ENCODE measurements at regions not wholly inside any gene's neighbourhood (a gene's known extent, or its start where the extent isn't known, plus 50 kb on each side); places are given as distances from the start of the nearest gene placed in this dataset.
"Not testable (repeated sequence)": the region's sequence is repeated elsewhere in the genome, so short reads cannot be mapped to it uniquely, and the experiment has no call there.

- H3K36me3 Mint-ChIP-seq: peaks cover 8% of the 10 kb centered on the region
- peaks cover 4% of the 10 kb centered on the region for H3K9me3 Mint-ChIP-seq
- ATAC-seq (ENCODE audit: low read depth) (no peak), DNase-seq (ENCODE audit: low spot score in 2 of 2) (no peak)
- no peak overlapping the region for H3K4me3 Mint-ChIP-seq
- H3K27ac Mint-ChIP-seq: no peak overlapping the region
- peaks cover 9% of the 10 kb centered on the region for H3K4me1 Mint-ChIP-seq
- no peaks in the 10 kb centered on the region for H3K27me3 Mint-ChIP-seq
Observed at GRCh38 chr12:24349051-24349799, 399.8 kb upstream of the SOX5 start.

DNA sequence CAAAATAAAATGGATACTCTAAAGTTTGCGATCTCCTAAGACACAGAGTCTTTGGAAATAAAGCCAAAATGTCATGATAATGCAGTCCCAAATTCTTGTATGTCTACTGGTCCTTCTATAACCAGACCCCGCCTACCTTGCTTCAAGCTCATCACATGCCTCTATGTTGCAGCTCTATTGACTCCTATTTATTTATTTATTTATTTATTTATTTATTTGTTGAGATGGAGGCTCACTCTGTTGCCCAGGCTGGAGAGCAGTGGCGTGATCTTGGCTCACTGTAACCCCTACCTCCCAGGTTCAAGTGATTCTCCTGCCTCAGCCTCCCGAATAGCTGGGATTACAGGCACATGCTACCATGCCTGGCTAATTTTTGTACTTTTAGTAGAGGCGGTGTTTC, 398.7 kb upstream of the SOX5 start:
- not testable (repeated sequence) for H3K27ac Mint-ChIP-seq; ATAC-seq (ENCODE audit: low read depth); H3K9me3 Mint-ChIP-seq; H3K27me3 Mint-ChIP-seq; H3K4me1 Mint-ChIP-seq; H3K36me3 Mint-ChIP-seq; H3K4me3 Mint-ChIP-seq; DNase-seq (ENCODE audit: low spot score in 2 of 2)

DNA sequence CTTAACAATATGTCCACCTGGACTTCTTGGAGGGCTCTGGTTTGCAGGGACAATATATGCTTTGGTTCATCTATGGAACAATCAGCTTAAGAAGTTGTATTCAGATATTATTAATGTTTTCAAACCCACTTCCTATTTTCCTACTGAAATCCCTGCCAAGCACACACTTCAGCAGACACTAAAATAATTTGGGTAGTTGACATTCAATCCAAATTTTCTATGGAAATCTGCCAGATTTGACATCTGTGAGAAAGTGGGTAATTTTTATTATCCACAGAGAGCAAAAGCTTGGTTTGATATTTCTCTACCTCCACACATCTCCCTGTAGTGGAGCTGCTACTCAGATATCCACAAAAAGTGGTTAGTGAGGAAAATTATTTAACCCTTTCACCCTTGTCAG, 378.8 kb upstream of the SOX5 start:
- Mint-ChIP-seq H3K9me3 (no peaks in the 10 kb centered on the region), H3K36me3 (no peaks in the 10 kb centered on the region), H3K27ac (no peak overlapping the region), H3K4me3 (no peak overlapping the region), H3K27me3 (no peaks in the 10 kb centered on the region), H3K4me1 (peaks cover 2% of the 10 kb centered on the region)
- no peak for DNase-seq (ENCODE audit: low spot score in 2 of 2)
- ATAC-seq (ENCODE audit: low read depth): no peak

GRCh38 chr12:24325331-24325730, 375.9 kb upstream of the SOX5 start:
- Mint-ChIP-seq H3K4me3 (no peak overlapping the region), H3K27ac (no peak overlapping the region), H3K36me3 (no peaks in the 10 kb centered on the region), H3K4me1 (no peaks in the 10 kb centered on the region), H3K27me3 (no peaks in the 10 kb centered on the region), H3K9me3 (no peaks in the 10 kb centered on the region)
- no peak for ATAC-seq (ENCODE audit: low read depth)
- DNase-seq (ENCODE audit: low spot score in 2 of 2): no peak

DNA sequence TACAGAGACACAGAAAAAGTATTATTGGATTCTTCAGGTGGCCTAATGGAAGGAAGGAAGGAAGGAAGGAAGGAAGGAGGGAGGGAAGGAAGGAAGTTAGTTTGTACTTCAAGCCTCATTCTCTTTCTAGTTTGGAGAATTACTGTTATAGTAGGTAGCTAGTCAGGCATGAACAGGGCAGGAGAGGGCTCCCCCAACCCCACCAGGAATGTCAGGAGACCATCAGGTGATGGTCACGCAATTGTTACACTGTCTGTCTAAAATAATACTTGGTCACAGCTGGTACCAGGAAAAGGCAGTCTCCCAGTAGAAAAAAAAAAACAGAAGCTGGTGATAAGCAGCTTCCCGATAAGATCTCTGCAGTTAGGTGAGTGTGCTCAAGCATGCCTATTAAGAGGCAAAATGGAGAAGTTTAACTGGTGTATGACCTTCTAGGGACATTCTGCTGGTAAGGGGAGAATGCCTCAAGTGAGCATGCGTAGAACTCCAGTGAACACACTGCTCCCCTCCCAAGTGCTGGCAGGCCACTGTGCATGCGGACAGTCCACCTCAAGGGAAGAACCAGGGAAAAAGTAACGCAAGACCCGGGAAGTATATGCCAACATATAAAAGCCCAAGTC, 358.4 kb upstream of the SOX5 start:
- ATAC-seq (ENCODE audit: low read depth) (peak; percentile 63), DNase-seq (ENCODE audit: low spot score in 2 of 2) (no peak)
- H3K4me3 Mint-ChIP-seq: no peak overlapping the region
- H3K4me1 Mint-ChIP-seq: peaks cover 9% of the 10 kb centered on the region
- H3K9me3 Mint-ChIP-seq: peaks cover 1% of the 10 kb centered on the region
- H3K36me3 Mint-ChIP-seq: no peaks in the 10 kb centered on the region
- H3K27ac Mint-ChIP-seq: no peak overlapping the region
- no peaks in the 10 kb centered on the region for H3K27me3 Mint-ChIP-seq

GRCh38 chr12:24307153-24307552, 357.7 kb upstream of the SOX5 start:
- Mint-ChIP-seq H3K9me3 (peaks cover 1% of the 10 kb centered on the region), H3K36me3 (no peaks in the 10 kb centered on the region), H3K27ac (peak overlapping the region; percentile 25), H3K4me3 (no peak overlapping the region), H3K4me1 (peaks cover 9% of the 10 kb centered on the region), H3K27me3 (no peaks in the 10 kb centered on the region)
- DNase-seq (ENCODE audit: low spot score in 2 of 2) (no peak), ATAC-seq (ENCODE audit: low read depth) (no peak)

- no peaks in the 10 kb centered on the region for H3K36me3 Mint-ChIP-seq
Observed at GRCh38 chr12:24306001-24306400, 356.5 kb upstream of the SOX5 start.

GRCh38 chr12:24304285-24304684, 354.8 kb upstream of the SOX5 start:
- Mint-ChIP-seq H3K36me3 (no peaks in the 10 kb centered on the region), H3K4me1 (peaks cover 9% of the 10 kb centered on the region)
- DNase-seq (ENCODE audit: low spot score in 2 of 2): no peak

More at GRCh38 chr12:24306001-24306400, 356.5 kb upstream of the SOX5 start:
- Mint-ChIP-seq H3K4me1 (peaks cover 9% of the 10 kb centered on the region), H3K4me3 (no peak overlapping the region), H3K27me3 (no peaks in the 10 kb centered on the region), H3K9me3 (peaks cover 1% of the 10 kb centered on the region), H3K27ac (no peak overlapping the region)
- ATAC-seq (ENCODE audit: low read depth): no peak
- no peak for DNase-seq (ENCODE audit: low spot score in 2 of 2)

DNA sequence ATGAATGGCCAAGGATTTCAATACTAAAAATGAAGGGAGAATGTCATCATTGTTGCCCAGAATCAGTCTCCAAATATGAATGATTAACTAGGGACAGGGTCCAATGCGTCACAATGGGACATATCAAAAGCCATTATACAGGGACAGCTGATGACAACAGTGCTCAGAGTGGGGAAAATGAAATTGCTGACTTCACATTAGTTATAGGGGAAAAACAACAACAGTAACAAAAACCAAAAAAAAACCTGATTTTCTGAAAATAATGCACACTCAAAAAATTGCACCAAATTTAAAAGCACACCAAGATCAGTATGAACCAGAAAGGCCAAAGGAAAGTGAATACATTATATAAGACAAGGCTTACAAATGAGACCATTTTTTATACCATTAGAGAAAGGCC, 353.2 kb upstream of the SOX5 start:
- Mint-ChIP-seq H3K4me1 (peaks cover 3% of the 10 kb centered on the region), H3K27ac (no peak overlapping the region), H3K27me3 (no peaks in the 10 kb centered on the region), H3K9me3 (peaks cover 1% of the 10 kb centered on the region), H3K4me3 (no peak overlapping the region), H3K36me3 (no peaks in the 10 kb centered on the region)
- ATAC-seq (ENCODE audit: low read depth) (no peak), DNase-seq (ENCODE audit: low spot score in 2 of 2) (no peak)

More at GRCh38 chr12:24304285-24304684, 354.8 kb upstream of the SOX5 start:
- H3K9me3 Mint-ChIP-seq: peaks cover 1% of the 10 kb centered on the region
- H3K4me3 Mint-ChIP-seq: no peak overlapping the region
- H3K27ac Mint-ChIP-seq: no peak overlapping the region
- ATAC-seq (ENCODE audit: low read depth): no peak
- H3K27me3 Mint-ChIP-seq: no peaks in the 10 kb centered on the region

- no peaks in the 10 kb centered on the region for H3K9me3 Mint-ChIP-seq
- no peaks in the 10 kb centered on the region for H3K27me3 Mint-ChIP-seq
Observed at GRCh38 chr12:24297516-24297915, 348.0 kb upstream of the SOX5 start.

DNA sequence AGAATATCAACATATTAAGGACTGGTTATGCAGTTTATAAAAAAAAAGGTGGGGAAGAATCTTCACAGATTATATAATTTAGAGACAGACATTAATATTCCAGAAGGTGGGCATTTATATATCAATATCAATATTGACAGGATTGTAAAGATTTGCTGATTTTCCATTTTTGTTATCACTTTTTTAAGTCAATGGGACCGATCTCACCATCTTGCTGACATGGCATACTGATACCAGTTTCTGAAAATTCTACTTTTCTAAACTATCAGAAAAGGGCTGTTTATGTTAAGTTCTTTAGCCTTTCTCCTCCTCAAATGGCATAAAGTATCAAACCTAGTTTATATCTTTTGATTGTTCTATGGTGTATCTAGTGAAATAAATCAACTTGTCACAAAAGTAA, 344.1 kb upstream of the SOX5 start:
- no peak overlapping the region for H3K27ac Mint-ChIP-seq
- no peaks in the 10 kb centered on the region for H3K36me3 Mint-ChIP-seq
- H3K4me1 Mint-ChIP-seq: no peaks in the 10 kb centered on the region
- H3K27me3 Mint-ChIP-seq: no peaks in the 10 kb centered on the region
- no peak overlapping the region for H3K4me3 Mint-ChIP-seq
- no peaks in the 10 kb centered on the region for H3K9me3 Mint-ChIP-seq
- no peak for ATAC-seq (ENCODE audit: low read depth)
- DNase-seq (ENCODE audit: low spot score in 2 of 2): no peak

More at GRCh38 chr12:24297516-24297915, 348.0 kb upstream of the SOX5 start:
- Mint-ChIP-seq H3K4me1 (no peaks in the 10 kb centered on the region), H3K4me3 (no peak overlapping the region), H3K27ac (no peak overlapping the region), H3K36me3 (no peaks in the 10 kb centered on the region)
- DNase-seq (ENCODE audit: low spot score in 2 of 2): no peak
- no peak for ATAC-seq (ENCODE audit: low read depth)

- H3K9me3 Mint-ChIP-seq: no peaks in the 10 kb centered on the region
- H3K36me3 Mint-ChIP-seq: no peaks in the 10 kb centered on the region
- H3K27ac Mint-ChIP-seq: no peak overlapping the region
- DNase-seq (ENCODE audit: low spot score in 2 of 2) (no peak), ATAC-seq (ENCODE audit: low read depth) (no peak)
- H3K4me1 Mint-ChIP-seq: peaks cover 3% of the 10 kb centered on the region
- no peaks in the 10 kb centered on the region for H3K27me3 Mint-ChIP-seq
- no peak overlapping the region for H3K4me3 Mint-ChIP-seq
Observed at GRCh38 chr12:24287963-24288362, 338.5 kb upstream of the SOX5 start.

GRCh38 chr12:24285448-24285847, 336.0 kb upstream of the SOX5 start:
- Mint-ChIP-seq H3K4me3 (no peak overlapping the region), H3K27me3 (no peaks in the 10 kb centered on the region), H3K9me3 (no peaks in the 10 kb centered on the region), H3K36me3 (no peaks in the 10 kb centered on the region), H3K4me1 (peaks cover 5% of the 10 kb centered on the region), H3K27ac (no peak overlapping the region)
- no peak for DNase-seq (ENCODE audit: low spot score in 2 of 2)
- ATAC-seq (ENCODE audit: low read depth): no peak

GRCh38 chr12:24281341-24281740, 331.9 kb upstream of the SOX5 start:
- Mint-ChIP-seq H3K4me1 (peaks cover 5% of the 10 kb centered on the region), H3K27me3 (no peaks in the 10 kb centered on the region), H3K4me3 (no peak overlapping the region), H3K9me3 (no peaks in the 10 kb centered on the region), H3K27ac (no peak overlapping the region), H3K36me3 (no peaks in the 10 kb centered on the region)
- DNase-seq (ENCODE audit: low spot score in 2 of 2) (no peak), ATAC-seq (ENCODE audit: low read depth) (no peak)
